ENCODE measurements at regions not wholly inside any gene's neighbourhood (a gene's known extent, or its start where the extent isn't known, plus 50 kb on each side); places are given as distances from the start of the nearest gene placed in this dataset.

DNA sequence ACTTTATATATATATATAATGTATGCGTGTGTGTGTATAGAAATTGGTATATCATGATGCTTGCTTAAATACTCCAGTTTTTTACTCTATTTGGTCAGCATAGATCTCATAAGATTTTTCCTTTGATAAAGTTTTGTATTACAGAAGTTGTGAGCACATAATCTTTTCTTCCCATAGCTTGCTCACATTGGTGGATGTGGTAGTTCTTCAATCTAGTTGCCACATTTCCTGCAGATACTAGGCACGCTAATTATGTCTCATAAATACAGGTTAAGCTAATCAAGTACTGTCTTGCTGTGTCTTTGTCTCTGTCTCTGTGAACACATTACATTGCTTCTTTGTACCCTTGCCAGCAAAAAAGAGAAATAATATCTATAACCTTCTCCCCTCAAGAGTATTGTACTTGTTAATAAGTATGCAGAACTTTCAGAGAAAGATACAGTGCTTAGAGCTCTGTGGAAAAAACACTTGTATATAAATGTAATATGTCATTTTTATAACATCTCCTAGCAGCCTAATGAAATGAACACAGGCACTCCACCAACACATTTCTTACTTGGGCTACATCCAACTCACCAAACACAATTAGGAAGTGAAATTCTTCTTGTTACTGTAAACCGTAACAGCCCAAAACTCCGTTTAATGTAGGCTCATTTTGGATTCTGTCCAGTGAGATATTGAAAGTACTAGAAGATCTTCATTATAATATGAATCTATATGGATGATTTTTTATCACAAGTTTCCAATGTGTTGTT, 306.7 kb upstream of the SLC8A1 start (continued):
- TF ChIP-seq, protein P1, sequence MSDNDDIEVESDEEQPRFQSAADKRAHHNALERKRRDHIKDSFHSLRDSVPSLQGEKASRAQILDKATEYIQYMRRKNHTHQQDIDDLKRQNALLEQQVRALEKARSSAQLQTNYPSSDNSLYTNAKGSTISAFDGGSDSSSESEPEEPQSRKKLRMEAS (IDR thresholded peaks at IDR 0.05): no peak
- TF ChIP-seq, protein P2, sequence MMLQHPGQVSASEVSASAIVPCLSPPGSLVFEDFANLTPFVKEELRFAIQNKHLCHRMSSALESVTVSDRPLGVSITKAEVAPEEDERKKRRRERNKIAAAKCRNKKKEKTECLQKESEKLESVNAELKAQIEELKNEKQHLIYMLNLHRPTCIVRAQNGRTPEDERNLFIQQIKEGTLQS (IDR thresholded peaks at IDR 0.05): no peak
- no peak for TF ChIP-seq HNF4G (IDR thresholded peaks at IDR 0.05)
- no peak for TF ChIP-seq EGR1 (IDR thresholded peaks at IDR 0.05; ENCODE audit: low read depth in 2 of 2)
- TF ChIP-seq RXRA (IDR thresholded peaks at IDR 0.05): no peak
- TF ChIP-seq TAF1 (conservative IDR thresholded peaks at IDR 0.05): no peak
- TF ChIP-seq JUND (IDR thresholded peaks at IDR 0.05): no peak
- no peak for TF ChIP-seq HNF4A (conservative IDR thresholded peaks at IDR 0.05)
- TF ChIP-seq GABPA (IDR thresholded peaks at IDR 0.05 in 1 of 2, conservative IDR thresholded peaks at IDR 0.05 in 1 of 2): no peak
- TF ChIP-seq FOXA2 (IDR thresholded peaks at IDR 0.05): no peak
- no peak for TF ChIP-seq SP1 (IDR thresholded peaks at IDR 0.05)

DNA sequence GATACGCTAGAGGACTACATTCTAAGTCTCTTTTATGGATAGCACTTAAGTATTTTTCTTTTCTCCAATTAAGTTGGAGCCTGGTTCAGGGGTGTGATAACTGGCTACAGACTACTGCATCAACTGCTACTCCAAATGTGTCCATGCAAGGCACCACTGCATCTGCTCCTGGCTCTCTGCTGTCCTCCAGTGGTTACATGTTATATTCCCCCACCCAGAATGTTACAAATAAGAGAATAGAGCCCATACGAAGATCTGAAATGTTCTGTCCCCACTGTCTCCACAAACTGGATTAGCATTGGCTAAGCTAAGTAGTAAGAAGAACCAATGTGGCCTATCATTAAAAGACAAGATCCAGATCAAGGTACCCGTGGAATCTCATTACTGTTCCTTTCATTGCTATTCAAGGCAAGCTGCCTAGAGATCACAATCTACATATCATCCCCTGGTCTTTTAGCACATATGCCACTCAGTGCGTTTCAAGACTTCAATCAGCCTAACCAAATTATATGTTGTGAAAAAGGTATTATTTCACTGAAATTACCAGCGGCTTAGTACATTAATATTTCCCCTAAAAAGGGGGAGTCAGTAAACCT, 308.3 kb upstream of the SLC8A1 start:
- Histone ChIP-seq H3K9me3 (ENCODE audit: control insufficient read depth in 4 of 4, low read length in 3 of 4) (no peaks in the 10 kb centered on the region), H3K27me3 (ENCODE audit: control insufficient read depth in 4 of 4, insufficient read depth in 4 of 4, low read length in 3 of 4) (no peaks in the 10 kb centered on the region), H3K4me1 (ENCODE audit: control insufficient read depth in 4 of 4, insufficient read depth in 4 of 4, low read length in 3 of 4) (no peaks in the 10 kb centered on the region), H3K27ac (ENCODE audit: low read depth in 1 of 2, low read length in 2 of 2) (no peak overlapping the region), H3K9ac (ENCODE audit: low read depth in 1 of 2, low read length in 2 of 2) (no peak overlapping the region), H3K4me3 (ENCODE audit: low read depth in 1 of 3, low read length in 3 of 3) (no peak overlapping the region), H3K36me3 (ENCODE audit: control insufficient read depth in 4 of 4, insufficient read depth in 3 of 4, low read depth in 1 of 4, low read length in 3 of 4) (no peaks in the 10 kb centered on the region)
- 32% methylated on average over 5 of the region's 5 CpGs for WGBS
- TF ChIP-seq, protein P3, sequence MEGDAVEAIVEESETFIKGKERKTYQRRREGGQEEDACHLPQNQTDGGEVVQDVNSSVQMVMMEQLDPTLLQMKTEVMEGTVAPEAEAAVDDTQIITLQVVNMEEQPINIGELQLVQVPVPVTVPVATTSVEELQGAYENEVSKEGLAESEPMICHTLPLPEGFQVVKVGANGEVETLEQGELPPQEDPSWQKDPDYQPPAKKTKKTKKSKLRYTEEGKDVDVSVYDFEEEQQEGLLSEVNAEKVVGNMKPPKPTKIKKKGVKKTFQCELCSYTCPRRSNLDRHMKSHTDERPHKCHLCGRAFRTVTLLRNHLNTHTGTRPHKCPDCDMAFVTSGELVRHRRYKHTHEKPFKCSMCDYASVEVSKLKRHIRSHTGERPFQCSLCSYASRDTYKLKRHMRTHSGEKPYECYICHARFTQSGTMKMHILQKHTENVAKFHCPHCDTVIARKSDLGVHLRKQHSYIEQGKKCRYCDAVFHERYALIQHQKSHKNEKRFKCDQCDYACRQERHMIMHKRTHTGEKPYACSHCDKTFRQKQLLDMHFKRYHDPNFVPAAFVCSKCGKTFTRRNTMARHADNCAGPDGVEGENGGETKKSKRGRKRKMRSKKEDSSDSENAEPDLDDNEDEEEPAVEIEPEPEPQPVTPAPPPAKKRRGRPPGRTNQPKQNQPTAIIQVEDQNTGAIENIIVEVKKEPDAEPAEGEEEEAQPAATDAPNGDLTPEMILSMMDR (IDR thresholded peaks at IDR 0.05; ENCODE audit: low read depth, low read length, missing input control): peak; percentile 47
- peak; percentile 65 to 77 for TF ChIP-seq RAD21 (IDR thresholded peaks at IDR 0.05)
- TF ChIP-seq, protein P4, sequence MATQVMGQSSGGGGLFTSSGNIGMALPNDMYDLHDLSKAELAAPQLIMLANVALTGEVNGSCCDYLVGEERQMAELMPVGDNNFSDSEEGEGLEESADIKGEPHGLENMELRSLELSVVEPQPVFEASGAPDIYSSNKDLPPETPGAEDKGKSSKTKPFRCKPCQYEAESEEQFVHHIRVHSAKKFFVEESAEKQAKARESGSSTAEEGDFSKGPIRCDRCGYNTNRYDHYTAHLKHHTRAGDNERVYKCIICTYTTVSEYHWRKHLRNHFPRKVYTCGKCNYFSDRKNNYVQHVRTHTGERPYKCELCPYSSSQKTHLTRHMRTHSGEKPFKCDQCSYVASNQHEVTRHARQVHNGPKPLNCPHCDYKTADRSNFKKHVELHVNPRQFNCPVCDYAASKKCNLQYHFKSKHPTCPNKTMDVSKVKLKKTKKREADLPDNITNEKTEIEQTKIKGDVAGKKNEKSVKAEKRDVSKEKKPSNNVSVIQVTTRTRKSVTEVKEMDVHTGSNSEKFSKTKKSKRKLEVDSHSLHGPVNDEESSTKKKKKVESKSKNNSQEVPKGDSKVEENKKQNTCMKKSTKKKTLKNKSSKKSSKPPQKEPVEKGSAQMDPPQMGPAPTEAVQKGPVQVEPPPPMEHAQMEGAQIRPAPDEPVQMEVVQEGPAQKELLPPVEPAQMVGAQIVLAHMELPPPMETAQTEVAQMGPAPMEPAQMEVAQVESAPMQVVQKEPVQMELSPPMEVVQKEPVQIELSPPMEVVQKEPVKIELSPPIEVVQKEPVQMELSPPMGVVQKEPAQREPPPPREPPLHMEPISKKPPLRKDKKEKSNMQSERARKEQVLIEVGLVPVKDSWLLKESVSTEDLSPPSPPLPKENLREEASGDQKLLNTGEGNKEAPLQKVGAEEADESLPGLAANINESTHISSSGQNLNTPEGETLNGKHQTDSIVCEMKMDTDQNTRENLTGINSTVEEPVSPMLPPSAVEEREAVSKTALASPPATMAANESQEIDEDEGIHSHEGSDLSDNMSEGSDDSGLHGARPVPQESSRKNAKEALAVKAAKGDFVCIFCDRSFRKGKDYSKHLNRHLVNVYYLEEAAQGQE (IDR thresholded peaks at IDR 0.05): no peak
- TF ChIP-seq, protein P5, sequence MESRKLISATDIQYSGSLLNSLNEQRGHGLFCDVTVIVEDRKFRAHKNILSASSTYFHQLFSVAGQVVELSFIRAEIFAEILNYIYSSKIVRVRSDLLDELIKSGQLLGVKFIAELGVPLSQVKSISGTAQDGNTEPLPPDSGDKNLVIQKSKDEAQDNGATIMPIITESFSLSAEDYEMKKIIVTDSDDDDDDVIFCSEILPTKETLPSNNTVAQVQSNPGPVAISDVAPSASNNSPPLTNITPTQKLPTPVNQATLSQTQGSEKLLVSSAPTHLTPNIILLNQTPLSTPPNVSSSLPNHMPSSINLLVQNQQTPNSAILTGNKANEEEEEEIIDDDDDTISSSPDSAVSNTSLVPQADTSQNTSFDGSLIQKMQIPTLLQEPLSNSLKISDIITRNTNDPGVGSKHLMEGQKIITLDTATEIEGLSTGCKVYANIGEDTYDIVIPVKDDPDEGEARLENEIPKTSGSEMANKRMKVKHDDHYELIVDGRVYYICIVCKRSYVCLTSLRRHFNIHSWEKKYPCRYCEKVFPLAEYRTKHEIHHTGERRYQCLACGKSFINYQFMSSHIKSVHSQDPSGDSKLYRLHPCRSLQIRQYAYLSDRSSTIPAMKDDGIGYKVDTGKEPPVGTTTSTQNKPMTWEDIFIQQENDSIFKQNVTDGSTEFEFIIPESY (IDR thresholded peaks at IDR 0.05): no peak
- no peak for DNase-seq (ENCODE audit: low spot score)
